Mucosa of stomach (tissue), 1 donor: ENCODE measurements at regions not wholly inside any gene's neighbourhood (a gene's known extent, or its start where the extent isn't known, plus 50 kb on each side); places are given as distances from the start of the nearest gene placed in this dataset.

Source experiments
- H3K27me3 ChIP-seq: one replicate; pipeline ENCODE4 v1.7.0; 2013; ENCODE audit warnings: mild to moderate bottlenecking, low read length; ENCODE audit not compliant: control insufficient read depth, insufficient read depth
- H3K36me3 ChIP-seq: one replicate; pipeline ENCODE4 v1.7.0; 2013; ENCODE audit warnings: low read length; ENCODE audit not compliant: control insufficient read depth, insufficient read depth
- H3K4me1 ChIP-seq: one replicate; pipeline ENCODE4 v1.7.0; 2013; ENCODE audit warnings: mild to moderate bottlenecking, low read length; ENCODE audit not compliant: control insufficient read depth, insufficient read depth
- H3K4me3 ChIP-seq: one replicate; pipeline ENCODE4 v1.7.0; 2013; ENCODE audit warnings: low read length
- H3K9ac ChIP-seq: one replicate; pipeline ENCODE4 v1.7.0; 2013; ENCODE audit warnings: mild to moderate bottlenecking, low read length, moderate library complexity
- H3K9me3 ChIP-seq: one replicate; pipeline ENCODE4 v1.7.0; 2013; ENCODE audit warnings: mild to moderate bottlenecking, low read length, moderate library complexity; ENCODE audit not compliant: control insufficient read depth
- donor health status: Pancreatic carcinoma.

- Histone ChIP-seq H3K36me3 (no peaks in the 10 kb centered on the region), H3K27me3 (no peaks in the 10 kb centered on the region), H3K9ac (no peak overlapping the region), H3K9me3 (no peaks in the 10 kb centered on the region), H3K4me3 (no peak overlapping the region), H3K4me1 (no peaks in the 10 kb centered on the region)
Measured at GRCh38 chr2:61718965-61719364, 134.9 kb downstream of the FAM161A start.

GRCh38 chr2:61715506-61715905 is 138.4 kb downstream of the FAM161A start:
- H3K36me3 ChIP-seq, result no peaks in the 10 kb centered on the region

GRCh38 chr2:61714210-61714609 is 139.7 kb downstream of the FAM161A start:
- H3K27me3 ChIP-seq, result no peaks in the 10 kb centered on the region

More at GRCh38 chr2:61715506-61715905, 138.4 kb downstream of the FAM161A start:
- H3K4me1 ChIP-seq, result peaks cover 5% of the 10 kb centered on the region
- no peaks in the 10 kb centered on the region for H3K27me3 ChIP-seq
- H3K4me3 ChIP-seq, result no peak overlapping the region
- no peak overlapping the region for H3K9ac ChIP-seq
- H3K9me3 ChIP-seq, result no peaks in the 10 kb centered on the region

DNA sequence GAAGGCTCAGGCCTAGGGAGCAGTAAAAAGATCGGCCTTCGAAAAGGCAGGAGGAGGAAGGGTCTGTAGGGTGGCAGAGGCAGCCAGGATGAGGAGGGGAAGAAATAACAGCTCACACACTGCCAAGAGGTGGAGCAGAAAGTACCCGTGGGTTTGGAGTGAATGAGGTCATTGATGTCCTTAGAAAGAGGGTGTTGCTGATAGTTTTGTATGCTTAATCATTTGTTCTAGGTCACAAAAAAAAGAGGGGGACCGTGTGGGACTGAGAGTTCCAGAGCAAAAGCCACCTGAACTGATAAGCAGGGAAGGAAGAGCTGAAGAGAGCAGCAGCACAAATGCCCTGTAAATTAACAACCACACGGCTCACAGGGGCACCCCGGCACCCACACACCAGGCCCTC is 140.4 kb downstream of the FAM161A start:
- H3K27me3 ChIP-seq, result no peaks in the 10 kb centered on the region
- peaks cover 5% of the 10 kb centered on the region for H3K4me1 ChIP-seq
- H3K9ac ChIP-seq, result no peak overlapping the region
- H3K36me3 ChIP-seq, result no peaks in the 10 kb centered on the region
- no peak overlapping the region for H3K4me3 ChIP-seq
- H3K9me3 ChIP-seq, result no peaks in the 10 kb centered on the region

More at GRCh38 chr2:61714210-61714609, 139.7 kb downstream of the FAM161A start:
- no peaks in the 10 kb centered on the region for H3K9me3 ChIP-seq
- no peak overlapping the region for H3K4me3 ChIP-seq
- H3K36me3 ChIP-seq, result no peaks in the 10 kb centered on the region
- H3K4me1 ChIP-seq, result peaks cover 5% of the 10 kb centered on the region
- no peak overlapping the region for H3K9ac ChIP-seq

GRCh38 chr2:61712060-61712459 is 141.8 kb downstream of the FAM161A start:
- H3K9ac ChIP-seq, result no peak overlapping the region

GRCh38 chr2:61710711-61711110 is 143.1 kb downstream of the FAM161A start:
- Histone ChIP-seq H3K4me3 (no peak overlapping the region), H3K27me3 (no peaks in the 10 kb centered on the region), H3K9me3 (no peaks in the 10 kb centered on the region), H3K9ac (no peak overlapping the region), H3K36me3 (no peaks in the 10 kb centered on the region), H3K4me1 (peaks cover 5% of the 10 kb centered on the region)

More at GRCh38 chr2:61712060-61712459, 141.8 kb downstream of the FAM161A start:
- no peak overlapping the region for H3K4me3 ChIP-seq
- peaks cover 5% of the 10 kb centered on the region for H3K4me1 ChIP-seq
- H3K27me3 ChIP-seq, result no peaks in the 10 kb centered on the region
- H3K36me3 ChIP-seq, result no peaks in the 10 kb centered on the region
- no peaks in the 10 kb centered on the region for H3K9me3 ChIP-seq

DNA sequence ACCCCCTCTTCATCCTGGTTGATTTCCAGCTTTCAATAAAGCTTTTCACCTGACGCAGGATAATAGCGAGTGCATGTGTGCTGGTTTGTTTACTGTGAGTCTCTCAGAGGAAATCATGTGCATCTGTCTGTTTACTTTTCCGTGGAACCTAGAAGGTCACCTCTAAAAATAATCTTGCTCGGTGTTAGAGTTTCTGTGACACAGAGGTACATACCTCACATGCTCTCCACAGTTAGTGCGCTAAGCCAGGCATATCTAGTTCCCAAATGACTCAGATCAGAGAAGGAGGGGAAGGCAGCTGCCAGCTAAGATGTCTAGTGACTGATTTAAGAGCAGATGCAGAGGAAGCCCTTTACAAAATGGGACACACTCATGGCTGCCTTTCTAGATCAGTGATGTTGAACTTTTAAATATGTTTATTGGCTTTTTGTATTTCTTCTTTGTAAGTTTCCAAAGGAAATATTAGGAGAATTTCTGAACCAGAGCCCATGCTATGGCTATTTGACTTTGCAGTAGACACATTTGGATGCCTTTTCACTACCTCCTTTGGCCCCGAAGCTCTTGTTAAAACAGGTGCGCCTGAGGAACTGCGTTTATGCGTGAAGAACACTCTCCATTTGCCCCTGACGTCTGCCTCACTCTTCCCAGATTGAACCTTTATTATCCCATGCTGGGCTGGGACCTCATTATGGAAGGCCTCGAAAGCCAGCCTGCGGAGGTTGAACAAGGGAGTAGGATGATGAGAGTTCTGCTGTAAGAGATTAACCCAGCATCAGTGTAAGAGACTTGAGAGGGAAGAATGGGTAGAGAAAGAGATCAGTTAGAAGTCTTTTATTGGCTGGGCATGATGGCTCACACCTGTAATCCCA is 145.6 kb downstream of the FAM161A start:
- H3K4me3 ChIP-seq, result no peak overlapping the region
- H3K9ac ChIP-seq, result no peak overlapping the region
- peaks cover 2% of the 10 kb centered on the region for H3K4me1 ChIP-seq
- H3K36me3 ChIP-seq, result no peaks in the 10 kb centered on the region
- no peaks in the 10 kb centered on the region for H3K27me3 ChIP-seq
- no peaks in the 10 kb centered on the region for H3K9me3 ChIP-seq

DNA sequence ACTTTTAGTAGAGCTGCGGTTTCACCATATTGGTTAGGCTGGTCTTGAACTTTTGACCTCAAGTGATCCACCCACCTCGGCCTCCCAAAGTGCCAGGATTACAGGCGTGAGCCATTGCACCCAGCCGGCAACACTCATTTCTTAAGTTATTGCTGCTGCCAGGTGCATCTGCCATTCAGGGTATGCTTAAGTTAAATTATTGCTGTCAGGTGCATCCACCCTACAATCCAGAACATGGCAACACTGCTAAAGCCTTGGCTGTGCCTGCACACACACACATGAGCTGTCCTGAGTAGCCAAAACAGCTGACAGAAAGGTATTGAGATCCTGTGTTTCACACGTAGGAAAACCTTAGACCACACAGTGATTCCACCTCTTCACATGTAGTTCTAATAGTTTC is 148.2 kb downstream of the FAM161A start:
- Histone ChIP-seq H3K27me3 (no peaks in the 10 kb centered on the region), H3K4me3 (no peak overlapping the region), H3K4me1 (peaks cover 6% of the 10 kb centered on the region)

DNA sequence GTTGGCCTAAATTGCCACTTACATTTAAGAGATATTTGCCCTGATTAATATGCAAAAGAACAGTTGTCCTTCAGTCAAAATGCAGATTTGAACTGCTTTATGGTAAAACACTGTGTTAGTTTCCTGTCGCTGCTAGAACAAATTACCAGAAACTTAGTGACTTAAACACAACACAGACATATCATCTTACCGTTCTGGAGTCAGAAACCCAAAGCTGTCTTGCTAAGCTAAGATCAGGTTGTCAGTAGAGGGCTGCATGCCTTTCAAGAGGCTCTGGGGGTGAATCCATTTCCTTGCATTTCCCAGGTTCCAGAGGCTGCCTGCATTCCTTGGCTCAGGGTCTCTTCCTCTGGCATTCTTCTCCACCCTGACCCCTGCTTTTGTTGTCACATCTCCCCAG is 149.5 kb downstream of the FAM161A start:
- Histone ChIP-seq H3K4me1 (peaks cover 6% of the 10 kb centered on the region), H3K9ac (no peak overlapping the region), H3K27me3 (no peaks in the 10 kb centered on the region), H3K4me3 (no peak overlapping the region), H3K9me3 (no peaks in the 10 kb centered on the region), H3K36me3 (no peaks in the 10 kb centered on the region)

More for the DNA sequence above, 148.2 kb downstream of the FAM161A start:
- Histone ChIP-seq H3K9me3 (no peaks in the 10 kb centered on the region), H3K9ac (no peak overlapping the region), H3K36me3 (no peaks in the 10 kb centered on the region)

- no peak overlapping the region for H3K4me3 ChIP-seq
- H3K9me3 ChIP-seq, result no peaks in the 10 kb centered on the region
- H3K9ac ChIP-seq, result no peak overlapping the region
- H3K27me3 ChIP-seq, result no peaks in the 10 kb centered on the region
- H3K36me3 ChIP-seq, result no peaks in the 10 kb centered on the region
- peaks cover 6% of the 10 kb centered on the region for H3K4me1 ChIP-seq
Measured at GRCh38 chr2:61702088-61702467, 151.8 kb downstream of the FAM161A start.

- H3K9ac ChIP-seq, result no peak overlapping the region
- H3K4me3 ChIP-seq, result no peak overlapping the region
- H3K9me3 ChIP-seq, result no peaks in the 10 kb centered on the region
- no peaks in the 10 kb centered on the region for H3K27me3 ChIP-seq
- no peaks in the 10 kb centered on the region for H3K36me3 ChIP-seq
- H3K4me1 ChIP-seq, result peaks cover 6% of the 10 kb centered on the region
Measured at GRCh38 chr2:61700464-61700863, 153.4 kb downstream of the FAM161A start.

DNA sequence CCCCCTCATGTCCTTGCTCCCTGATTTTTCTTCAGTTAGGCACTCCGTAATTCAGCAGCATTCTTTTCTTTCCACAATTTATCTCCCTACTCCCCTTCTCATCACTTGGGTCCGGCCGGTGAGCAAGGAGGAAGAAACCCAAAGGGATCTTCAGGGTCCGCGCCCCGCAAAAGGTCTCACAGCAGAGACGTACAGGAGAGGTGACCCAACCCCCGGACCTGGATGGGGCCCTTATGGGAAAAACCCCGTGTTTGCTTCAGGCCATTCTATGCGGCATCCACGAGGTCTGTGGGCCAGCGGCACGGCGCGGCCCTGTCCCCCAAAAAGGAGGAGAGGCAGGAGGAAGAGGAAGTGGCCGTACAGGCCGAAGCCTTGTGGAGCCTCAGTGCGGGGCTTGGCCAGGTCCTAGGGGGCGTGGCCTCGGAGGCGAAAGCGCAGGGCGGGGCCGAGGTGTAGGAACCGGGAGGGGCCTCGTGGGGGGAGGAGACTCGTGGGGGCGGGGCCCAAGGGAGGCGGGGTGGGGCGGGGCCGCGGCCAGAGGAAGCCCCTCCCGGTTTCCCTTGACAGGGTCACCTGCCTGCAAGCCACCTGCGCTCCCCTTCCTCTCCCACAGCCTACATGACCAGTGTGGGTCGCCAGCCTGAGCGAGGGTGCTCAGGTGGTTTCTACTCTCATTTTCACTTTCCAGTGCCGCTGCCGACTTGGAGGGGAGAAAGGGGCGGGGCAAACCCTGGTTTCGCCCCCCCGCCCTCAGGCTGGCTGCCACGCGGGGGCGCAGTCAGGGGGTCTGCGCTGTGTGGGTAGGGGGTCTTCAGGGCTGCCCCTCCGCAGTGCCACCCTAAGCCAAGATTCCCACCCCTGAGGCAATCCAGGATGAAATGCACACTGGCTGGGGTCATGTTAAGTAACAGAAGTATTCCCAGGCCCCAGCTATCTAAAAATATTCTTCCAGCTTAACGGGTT is 156.4 kb upstream of the XPO1 start:
- Histone ChIP-seq H3K9ac (peak overlapping the region; percentile 86), H3K4me1 (peaks cover 11% of the 10 kb centered on the region), H3K27me3 (no peaks in the 10 kb centered on the region), H3K36me3 (no peaks in the 10 kb centered on the region), H3K4me3 (peak overlapping the region; percentile 60), H3K9me3 (no peaks in the 10 kb centered on the region)
